Activated CD8-positive, alpha-beta T cell treated with anti-CD3 and anti-CD28 coated beads, Interleukin-2, amount 10 ng/mL, durations not matched to agents 7 days and 5 days (primary cell): ENCODE measurements at regions not wholly inside any gene's neighbourhood (a gene's known extent, or its start where the extent isn't known, plus 50 kb on each side); places are given as distances from the start of the nearest gene placed in this dataset.
"Not testable (repeated sequence)": the region's sequence is repeated elsewhere in the genome, so short reads cannot be mapped to it uniquely, and the experiment has no call there.

Experiments used
- ATAC-seq: fragments of 150-1000 bp; cut with Tn5 transposase; one replicate; pipeline ENCODE4 v1.10.0; 2021; ENCODE audit warnings: moderate library complexity
- CTCF ChIA-PET: fragments of 350-600 bp; sonication (Branson Sonifier 250); formaldehyde crosslinking; loops from one replicate; lab custom pipeline; 2021; ENCODE audit warnings: antibody characterized with exemption; lab: Charles Lee
- POLR2A ChIA-PET: fragments of 350-600 bp; sonication (Branson Sonifier 250); formaldehyde crosslinking; loops from one replicate; lab custom pipeline; 2021; ENCODE audit warnings: antibody characterized with exemption; lab: Charles Lee
- DNase-seq: peaks from one replicate; pipeline ENCODE4 v3.0.0-alpha.2; 2020
- H3K27ac Mint-ChIP-seq: one replicate; pipeline ENCODE4 v1.8.0; 2021; ENCODE audit warnings: mild to moderate bottlenecking, mixed read lengths
- H3K27me3 Mint-ChIP-seq: one replicate; pipeline ENCODE4 v1.8.0; 2021; ENCODE audit warnings: low read depth, mixed read lengths
- H3K36me3 Mint-ChIP-seq: one replicate; pipeline ENCODE4 v1.8.0; 2021; ENCODE audit warnings: low read depth, mixed read lengths
- H3K4me1 Mint-ChIP-seq: one replicate; pipeline ENCODE4 v1.8.0; 2021; ENCODE audit warnings: low read depth, mixed read lengths
- H3K4me3 Mint-ChIP-seq: one replicate; pipeline ENCODE4 v1.8.0; 2021; ENCODE audit warnings: mild to moderate bottlenecking, mixed read lengths
- H3K9me3 Mint-ChIP-seq: one replicate; pipeline ENCODE4 v1.8.0; 2022; ENCODE audit warnings: mixed read lengths; ENCODE audit not compliant: insufficient read depth

DNA sequence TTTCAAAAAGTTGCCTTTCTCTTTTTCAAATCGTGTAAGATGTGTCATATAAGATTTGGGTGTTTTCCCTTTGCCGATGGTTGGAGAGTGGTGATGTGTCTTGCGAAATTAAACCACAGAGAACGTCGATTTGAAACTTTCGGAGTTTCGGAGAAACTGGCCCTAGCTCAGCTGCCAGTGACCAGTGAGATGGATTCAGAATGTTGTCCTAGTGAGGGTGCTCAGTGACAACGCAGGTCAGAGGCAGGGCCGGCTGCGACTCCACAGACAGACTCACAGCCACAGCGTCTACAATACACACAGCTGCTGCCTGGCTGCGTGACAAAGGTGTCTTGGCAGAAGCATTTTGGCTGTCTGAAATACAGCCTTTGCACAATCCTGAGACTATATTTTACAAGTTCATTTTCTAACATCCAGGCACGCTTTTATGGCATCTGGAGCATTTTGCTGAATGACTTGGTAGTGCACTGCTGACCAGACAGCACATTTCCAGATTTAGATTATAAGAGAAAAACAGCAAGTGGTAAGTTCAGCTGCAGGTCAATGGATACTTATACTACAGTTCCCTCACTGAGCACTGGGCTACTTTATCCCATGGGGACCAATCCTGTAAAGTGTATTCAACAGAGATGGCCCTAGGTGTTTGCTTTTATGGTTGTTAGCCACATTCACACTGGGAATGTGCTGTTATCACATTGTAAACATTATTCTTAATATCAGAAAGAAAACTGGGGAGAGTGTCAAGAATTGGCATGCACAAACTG lies 207.5 kb downstream of the KCNRG start:
- CTCF ChIA-PET = interaction anchor here (0.7 to 0.8 kb wide), 2 partner anchors 19 to 137 kb away, joined by 3 read pairs; no protein-coding TSS in a partner anchor
- Mint-ChIP-seq H3K27ac (no peak overlapping the region), H3K4me1 (peaks cover 17% of the 10 kb centered on the region), H3K9me3 (peaks cover 5% of the 10 kb centered on the region), H3K36me3 (no peaks in the 10 kb centered on the region), H3K27me3 (peaks cover 12% of the 10 kb centered on the region), H3K4me3 (no peak overlapping the region)
- ATAC-seq (no peak), DNase-seq (no peak)
- POLR2A ChIA-PET = interaction anchor here (0.5 kb wide), 1 partner anchor 463 kb away, joined by 3 read pairs; no protein-coding TSS in a partner anchor

DNA sequence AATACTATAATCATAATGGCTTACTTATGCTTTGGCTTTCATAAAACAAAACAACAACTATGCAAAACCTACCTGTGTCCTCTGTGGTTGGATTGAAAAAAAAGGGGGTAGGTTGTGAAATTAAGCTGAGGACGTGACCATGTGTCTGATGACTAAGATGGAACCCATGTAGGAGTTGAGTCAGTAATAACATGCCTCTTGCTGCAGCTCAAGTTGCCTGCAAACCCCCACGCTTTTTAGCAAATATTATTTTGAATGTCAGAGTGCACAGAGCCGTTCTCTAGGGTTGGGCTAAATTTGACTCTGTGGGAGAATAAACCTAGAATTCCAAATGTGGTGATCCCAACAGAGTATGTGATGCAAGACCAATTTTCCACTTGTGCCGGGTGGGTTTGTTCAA lies 209.3 kb downstream of the KCNRG start:
- H3K27me3 Mint-ChIP-seq = peaks cover 10% of the 10 kb centered on the region

DNA sequence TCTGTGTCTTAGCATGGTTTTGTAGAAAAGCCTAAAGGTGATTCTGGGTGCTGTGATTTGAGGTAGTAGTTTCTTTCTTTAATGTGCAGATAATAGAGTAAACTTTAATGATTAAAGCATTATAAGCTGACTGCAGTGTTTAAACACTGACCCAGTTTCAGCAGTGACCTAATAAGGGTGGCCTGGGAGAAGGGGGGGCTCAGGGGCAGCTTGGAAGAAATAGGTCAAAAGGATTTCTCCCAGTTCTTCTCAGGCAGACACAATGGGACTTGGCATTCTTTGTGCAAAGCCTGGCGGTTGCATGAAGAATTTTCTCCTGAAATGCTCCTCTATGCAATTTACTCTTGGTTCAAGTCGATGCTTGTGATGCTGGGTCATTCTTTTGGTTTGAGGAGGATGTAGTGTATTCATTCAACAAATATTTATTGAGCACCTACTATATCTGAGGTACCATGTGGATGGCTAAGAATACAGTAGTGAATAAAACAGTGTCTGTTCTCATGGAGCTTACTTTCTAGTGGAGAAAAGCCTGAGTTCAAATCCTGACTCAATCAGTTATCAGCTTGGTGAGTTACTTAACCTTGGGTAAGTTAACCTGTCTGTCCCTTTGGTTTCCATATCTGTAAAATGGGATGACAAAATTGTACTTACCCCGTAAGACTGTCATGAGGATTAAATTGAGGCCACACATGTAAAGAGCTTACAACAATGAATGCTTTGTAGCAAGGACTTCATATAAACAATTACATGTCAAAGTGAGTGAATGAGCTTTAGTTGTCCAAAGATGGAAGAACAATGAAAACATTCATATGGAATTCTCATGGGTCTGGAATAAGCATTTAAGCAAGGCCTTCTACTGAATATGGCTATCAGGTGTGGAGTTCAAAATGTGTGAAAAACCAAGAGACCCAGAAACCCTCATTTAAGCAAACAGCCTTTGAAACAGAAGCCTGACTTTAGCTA lies 210.2 kb downstream of the KCNRG start:
- Mint-ChIP-seq H3K9me3 (no peaks in the 10 kb centered on the region), H3K4me3 (no peak overlapping the region), H3K4me1 (peaks cover 25% of the 10 kb centered on the region), H3K36me3 (no peaks in the 10 kb centered on the region), H3K27ac (no peak overlapping the region), H3K27me3 (peaks cover 10% of the 10 kb centered on the region)
- CTCF ChIA-PET = interaction anchor here (0.9 to 1.7 kb wide), 3 partner anchors 9 to 13 kb away, joined by 3 read pairs; no protein-coding TSS in a partner anchor
- no peak for ATAC-seq
- DNase-seq = no peak
- POLR2A ChIA-PET = interaction anchor here (0.6 kb wide), 1 partner anchor 394 kb away, joined by 3 read pairs; no protein-coding TSS in a partner anchor

More for the DNA sequence above, 209.3 kb downstream of the KCNRG start:
- H3K9me3 Mint-ChIP-seq = no peaks in the 10 kb centered on the region
- DNase-seq = no peak
- ChIA-PET CTCF (no interaction called here), POLR2A (interaction anchor here (1.2 kb wide), 1 partner anchor 144 kb away, joined by 3 read pairs; no protein-coding TSS in a partner anchor)
- peaks cover 17% of the 10 kb centered on the region for H3K4me1 Mint-ChIP-seq
- H3K4me3 Mint-ChIP-seq = no peak overlapping the region
- H3K36me3 Mint-ChIP-seq = no peaks in the 10 kb centered on the region
- no peak for ATAC-seq
- H3K27ac Mint-ChIP-seq = no peak overlapping the region

DNA sequence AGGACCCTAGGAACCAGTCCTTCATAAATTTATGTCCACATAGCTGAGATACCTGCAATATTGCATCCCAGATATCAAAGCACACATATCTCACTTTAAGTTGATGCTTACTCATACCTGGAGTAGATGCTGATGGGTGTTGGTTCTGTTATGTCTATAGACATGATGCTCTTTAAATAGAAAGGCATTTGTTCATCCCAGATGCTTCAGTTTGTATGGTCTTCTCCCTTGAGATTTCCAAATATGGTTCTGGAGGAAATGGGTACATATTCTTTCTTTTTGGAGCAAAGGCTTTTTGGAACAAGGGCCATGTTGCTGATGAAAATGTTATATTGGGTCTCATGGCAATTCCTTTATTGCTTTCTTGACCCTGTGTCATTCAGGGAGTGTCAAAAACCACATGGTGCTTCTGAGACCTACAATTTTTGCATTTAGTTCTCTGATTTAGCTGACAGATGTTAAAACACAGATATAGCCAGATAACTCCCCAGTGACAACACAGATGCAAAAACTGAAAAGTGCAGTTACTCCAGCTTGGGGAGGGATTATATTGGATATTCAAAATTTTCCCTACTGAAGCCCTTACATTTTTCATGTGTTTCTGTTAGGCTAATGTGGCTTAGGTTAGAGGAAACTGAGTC lies 211.4 kb downstream of the KCNRG start:
- Mint-ChIP-seq H3K36me3 (no peaks in the 10 kb centered on the region), H3K4me1 (peaks cover 32% of the 10 kb centered on the region), H3K4me3 (no peak overlapping the region), H3K27me3 (peaks cover 5% of the 10 kb centered on the region), H3K9me3 (no peaks in the 10 kb centered on the region), H3K27ac (no peak overlapping the region)
- no peak for DNase-seq
- no peak for ATAC-seq
- ChIA-PET CTCF (interaction anchor here (1.2 to 1.7 kb wide), 4 partner anchors 8 to 22 kb away, joined by 3 to 6 read pairs (median 3); no protein-coding TSS in a partner anchor), POLR2A (no interaction called here)

DNA sequence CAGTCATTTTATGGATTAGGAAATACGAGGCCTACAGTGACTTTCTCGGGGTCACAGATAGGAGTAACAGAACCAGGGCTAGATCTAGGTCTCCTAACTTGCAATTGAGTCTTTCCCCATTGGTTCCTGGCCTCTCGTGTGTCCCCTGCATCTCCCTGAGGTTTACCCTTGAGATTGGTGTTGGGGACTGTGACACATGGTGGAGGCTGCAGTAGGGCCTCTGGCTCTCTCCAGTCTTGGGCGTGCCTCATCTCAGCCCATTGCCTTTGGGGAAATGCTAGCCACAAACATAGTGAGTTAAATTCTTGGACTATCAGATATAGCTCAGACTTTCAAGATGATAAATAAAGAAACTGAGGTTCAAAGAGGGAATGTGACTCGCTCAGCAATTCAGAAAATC lies 212.1 kb downstream of the KCNRG start:
- H3K9me3 Mint-ChIP-seq = no peaks in the 10 kb centered on the region
- DNase-seq (no peak), ATAC-seq (no peak)
- CTCF ChIA-PET = interaction anchor here (1.4 kb wide), 2 partner anchors 9 to 22 kb away, joined by 3 to 6 read pairs; no protein-coding TSS in a partner anchor
- peaks cover 32% of the 10 kb centered on the region for H3K4me1 Mint-ChIP-seq
- H3K4me3 Mint-ChIP-seq = no peak overlapping the region
- peaks cover 5% of the 10 kb centered on the region for H3K27me3 Mint-ChIP-seq
- POLR2A ChIA-PET = no interaction called here
- H3K27ac Mint-ChIP-seq = no peak overlapping the region
- H3K36me3 Mint-ChIP-seq = no peaks in the 10 kb centered on the region

DNA sequence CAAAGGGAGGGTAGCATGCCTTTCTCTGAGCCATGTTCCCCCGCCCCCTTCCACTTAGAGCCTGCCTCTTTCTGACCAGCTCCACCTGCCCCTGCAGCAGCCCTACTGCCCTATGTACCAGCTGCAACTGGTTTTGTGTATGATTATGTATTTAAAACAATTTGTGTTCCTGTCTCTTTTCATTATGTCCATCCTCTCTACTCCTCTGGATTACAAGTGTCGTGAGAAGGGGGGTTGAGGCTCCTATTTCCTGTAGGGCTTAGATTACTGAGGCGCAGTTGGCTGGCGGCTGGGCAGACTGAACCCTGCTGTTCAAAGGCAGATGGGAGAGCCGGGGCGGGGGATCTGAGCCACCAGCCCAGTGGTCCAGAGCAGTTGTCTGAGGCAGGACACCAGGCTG lies 213.3 kb downstream of the KCNRG start:
- no peak overlapping the region for H3K4me3 Mint-ChIP-seq
- no peak overlapping the region for H3K27ac Mint-ChIP-seq
- H3K4me1 Mint-ChIP-seq = peaks cover 32% of the 10 kb centered on the region
- DNase-seq (no peak), ATAC-seq (no peak)
- peaks cover 5% of the 10 kb centered on the region for H3K36me3 Mint-ChIP-seq
- POLR2A ChIA-PET = no interaction called here
- H3K27me3 Mint-ChIP-seq = no peaks in the 10 kb centered on the region
- CTCF ChIA-PET = no interaction called here
- no peaks in the 10 kb centered on the region for H3K9me3 Mint-ChIP-seq

DNA sequence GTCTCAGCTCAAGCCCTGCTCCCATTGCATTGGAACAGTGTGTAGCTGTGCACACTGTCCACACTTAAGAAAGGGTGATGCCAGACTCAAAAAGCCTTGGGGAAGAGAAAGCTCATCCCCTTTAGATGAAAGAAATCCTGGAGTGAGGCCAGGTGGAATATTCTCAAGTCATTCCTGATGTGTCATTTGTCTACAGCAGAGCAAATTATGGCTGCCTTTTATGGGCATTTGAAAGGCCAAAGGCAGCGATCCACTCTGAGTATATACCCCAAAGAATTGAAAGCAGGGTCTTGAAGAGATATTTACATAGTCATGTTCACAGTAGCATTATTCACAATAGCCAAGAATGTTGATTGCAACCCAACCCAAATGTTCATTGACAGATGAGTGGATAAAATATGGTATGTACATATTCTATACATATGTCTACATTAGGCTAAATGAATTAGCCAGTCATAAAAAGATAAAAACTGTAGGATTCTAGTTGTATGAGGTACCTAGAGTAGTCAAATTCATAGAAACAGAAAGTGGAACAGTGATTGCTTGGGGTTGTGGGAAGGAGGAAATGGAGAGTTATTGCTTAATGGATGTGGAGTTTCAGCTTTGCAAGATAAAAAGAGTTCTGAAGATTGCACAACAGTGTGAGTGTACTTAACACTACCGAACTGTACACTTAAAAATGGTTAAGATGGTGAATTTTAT lies 214.9 kb downstream of the KCNRG start:
- DNase-seq = no peak
- H3K27ac Mint-ChIP-seq = no peak overlapping the region
- H3K4me3 Mint-ChIP-seq = no peak overlapping the region
- peak; percentile 39 for ATAC-seq
- no peaks in the 10 kb centered on the region for H3K27me3 Mint-ChIP-seq
- peaks cover 6% of the 10 kb centered on the region for H3K36me3 Mint-ChIP-seq
- CTCF ChIA-PET = no interaction called here
- peaks cover 24% of the 10 kb centered on the region for H3K4me1 Mint-ChIP-seq
- H3K9me3 Mint-ChIP-seq = no peaks in the 10 kb centered on the region
- POLR2A ChIA-PET = no interaction called here

DNA sequence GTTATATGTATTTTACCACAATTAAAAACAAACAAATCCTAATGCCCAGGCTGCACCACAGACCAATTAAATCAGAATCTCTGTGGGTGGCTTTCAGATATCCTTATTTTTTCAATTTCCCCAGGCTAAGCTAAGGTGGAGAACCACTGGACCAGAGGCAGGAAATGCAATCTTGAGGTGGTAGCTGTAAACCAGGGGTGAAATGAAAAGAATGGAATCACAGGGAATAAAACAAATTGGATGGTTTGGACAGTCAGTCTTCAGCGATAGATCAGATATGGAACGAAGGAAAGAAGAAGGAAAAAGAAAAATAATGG lies 215.4 kb downstream of the KCNRG start:
- ATAC-seq = no peak
- Mint-ChIP-seq H3K27me3 (no peaks in the 10 kb centered on the region), H3K27ac (no peak overlapping the region), H3K4me3 (no peak overlapping the region), H3K4me1 (peaks cover 24% of the 10 kb centered on the region), H3K9me3 (no peaks in the 10 kb centered on the region), H3K36me3 (peaks cover 9% of the 10 kb centered on the region)
- DNase-seq = no peak
- POLR2A ChIA-PET = no interaction called here
- CTCF ChIA-PET = no interaction called here

DNA sequence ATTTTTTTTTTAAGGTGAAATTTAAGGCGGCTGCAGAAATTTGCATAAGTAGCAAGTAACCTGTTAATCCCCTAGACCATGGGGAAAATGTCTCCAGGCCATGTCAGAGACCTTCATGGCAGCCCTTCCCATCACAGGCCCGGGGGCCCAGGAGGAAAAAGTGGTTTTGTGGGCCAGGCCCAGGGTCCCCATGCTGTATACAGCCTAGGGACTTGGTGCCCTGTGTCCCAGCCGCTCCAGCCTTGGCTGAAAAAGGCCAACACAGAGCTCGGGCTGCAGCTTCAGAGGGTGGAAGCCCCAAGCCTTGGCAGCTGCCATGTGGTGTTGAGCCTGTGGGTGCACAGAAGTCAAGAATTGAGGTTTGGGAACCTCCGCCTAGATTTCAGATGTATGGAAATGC lies 218.3 kb downstream of the KCNRG start:
- ATAC-seq, CTCF ChIA-PET, H3K36me3 Mint-ChIP-seq, H3K27ac Mint-ChIP-seq, H3K4me3 Mint-ChIP-seq, H3K27me3 Mint-ChIP-seq, H3K9me3 Mint-ChIP-seq, POLR2A ChIA-PET, DNase-seq: not testable (repeated sequence)
- H3K4me1 Mint-ChIP-seq = peaks cover 36% of the 10 kb centered on the region

DNA sequence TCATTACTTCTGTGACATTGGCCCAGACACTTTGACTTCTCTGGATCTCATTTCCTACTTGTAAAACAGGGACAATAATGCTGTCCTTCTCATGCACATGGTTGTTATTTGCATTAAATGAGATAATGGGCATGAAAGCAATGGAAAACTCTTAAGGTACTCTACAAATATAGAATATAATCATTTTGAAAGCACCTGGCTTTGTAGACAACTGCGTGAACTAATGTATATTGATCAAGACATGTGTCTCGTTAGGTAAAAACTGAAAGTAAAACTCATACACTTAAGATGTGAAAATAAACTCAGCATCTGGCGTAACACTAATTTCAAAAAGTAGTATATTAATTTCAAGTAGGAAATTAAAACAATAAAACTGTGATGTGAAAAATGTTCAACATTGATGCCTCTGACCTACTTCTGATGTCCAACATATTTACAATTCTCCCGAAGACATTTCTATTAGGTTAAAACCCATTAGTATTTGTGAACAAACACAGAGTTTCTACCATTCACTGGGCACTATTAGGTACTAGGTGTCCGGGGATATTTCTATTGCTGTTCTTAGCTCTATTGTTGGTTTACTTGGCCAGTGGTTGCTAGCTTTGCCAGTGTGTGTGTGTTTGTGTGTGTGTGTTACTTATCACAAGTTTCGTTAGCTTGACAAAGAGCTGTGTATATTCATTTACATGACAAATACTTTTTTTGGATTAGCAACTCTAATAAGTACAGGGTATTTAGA lies 220.5 kb downstream of the KCNRG start:
- peak overlapping the region; percentile 8 for H3K4me3 Mint-ChIP-seq
- ChIA-PET POLR2A (interaction anchor here (1.4 to 1.8 kb wide), 2 partner anchors 110 to 154 kb away, joined by 3 to 7 read pairs; no protein-coding TSS in a partner anchor), CTCF (interaction anchor here (1.0 to 2.1 kb wide), 9 partner anchors 9 to 676 kb away, joined by 3 to 6 read pairs (median 5); no protein-coding TSS in a partner anchor)
- peaks cover 7% of the 10 kb centered on the region for H3K27me3 Mint-ChIP-seq
- H3K36me3 Mint-ChIP-seq = peaks cover 9% of the 10 kb centered on the region
- H3K27ac Mint-ChIP-seq = peak overlapping the region; percentile 45
- no peaks in the 10 kb centered on the region for H3K9me3 Mint-ChIP-seq
- no peak for ATAC-seq
- DNase-seq = no peak
- H3K4me1 Mint-ChIP-seq = peaks cover 31% of the 10 kb centered on the region
